Hematopoietic multipotent progenitor cell treated with erythropoietin and hydrocortisone succinate and interleukin-3 and kit ligand, for 15 days (in vitro differentiated cells): ENCODE measurements at regions not wholly inside any gene's neighbourhood (a gene's known extent, or its start where the extent isn't known, plus 50 kb on each side); places are given as distances from the start of the nearest gene placed in this dataset.

Experiments
- DNase-seq: peaks from one replicate; pipeline ENCODE4 v3.0.0-alpha.2; 2015; ENCODE audit warnings: low spot score

- DNase-seq, result no peak
Observed at GRCh38 chr16:7014756-7015155, 317.9 kb upstream of the RBFOX1 start.

GRCh38 chr16:7013990-7014389, 318.7 kb upstream of the RBFOX1 start:
- DNase-seq, result peak; percentile 2

- no peak for DNase-seq
Observed at GRCh38 chr16:7004266-7004665, 328.4 kb upstream of the RBFOX1 start.

- DNase-seq, result no peak
Observed at GRCh38 chr16:6993544-6993943, 339.1 kb upstream of the RBFOX1 start.

GRCh38 chr16:6988846-6989245, 343.8 kb upstream of the RBFOX1 start:
- DNase-seq, result no peak

- no peak for DNase-seq
Observed at GRCh38 chr16:6977916-6978315, 354.7 kb upstream of the RBFOX1 start.

GRCh38 chr16:6977291-6977690, 355.4 kb upstream of the RBFOX1 start:
- no peak for DNase-seq

GRCh38 chr16:6976716-6977115, 355.9 kb upstream of the RBFOX1 start:
- DNase-seq, result no peak

GRCh38 chr16:6970171-6970857, 362.3 kb upstream of the RBFOX1 start:
- DNase-seq, result no peak

- no peak for DNase-seq
Observed at GRCh38 chr16:6969594-6969993, 363.1 kb upstream of the RBFOX1 start.

GRCh38 chr16:6967796-6968320, 364.8 kb upstream of the RBFOX1 start:
- no peak for DNase-seq

- no peak for DNase-seq
Observed at GRCh38 chr16:6966925-6967324, 365.7 kb upstream of the RBFOX1 start.

GRCh38 chr16:6964679-6965078, 368.0 kb upstream of the RBFOX1 start:
- no peak for DNase-seq

- DNase-seq, result no peak
Observed at GRCh38 chr16:6961704-6962103, 370.9 kb upstream of the RBFOX1 start.

GRCh38 chr16:6958184-6958583, 374.5 kb upstream of the RBFOX1 start:
- DNase-seq, result no peak

GRCh38 chr16:6957681-6958080, 375.0 kb upstream of the RBFOX1 start:
- DNase-seq, result no peak

GRCh38 chr16:6956511-6956910, 376.1 kb upstream of the RBFOX1 start:
- DNase-seq, result no peak

- DNase-seq, result no peak
Observed at GRCh38 chr16:6955303-6955702, 377.3 kb upstream of the RBFOX1 start.

- DNase-seq, result no peak
Observed at GRCh38 chr16:6949240-6949639, 383.4 kb upstream of the RBFOX1 start.

- no peak for DNase-seq
Observed at GRCh38 chr16:6947291-6947690, 385.4 kb upstream of the RBFOX1 start.

GRCh38 chr16:6946802-6947201, 385.8 kb upstream of the RBFOX1 start:
- DNase-seq, result no peak

- DNase-seq, result no peak
Observed at GRCh38 chr16:6946106-6946505, 386.5 kb upstream of the RBFOX1 start.

GRCh38 chr16:6940968-6941367, 391.7 kb upstream of the RBFOX1 start:
- DNase-seq, result no peak

GRCh38 chr16:6937641-6938040, 395.0 kb upstream of the RBFOX1 start:
- no peak for DNase-seq
